Mesenchymal stem cell (in vitro differentiated cells and primary cell): ENCODE measurements at regions not wholly inside any gene's neighbourhood (a gene's known extent, or its start where the extent isn't known, plus 50 kb on each side); places are given as distances from the start of the nearest gene placed in this dataset.
"Not testable (repeated sequence)": the region's sequence is repeated elsewhere in the genome, so short reads cannot be mapped to it uniquely, and the experiment has no call there.

Experiments used
- DNase-seq: peaks from one replicate; pipeline ENCODE4 v3.0.0-alpha.2; 2013
- H2AFZ ChIP-seq: one replicate; pipeline ENCODE4 v1.6.1; 2013; ENCODE audit warnings: low read depth, mild to moderate bottlenecking, control low read depth, inconsistent platforms, low read length, moderate library complexity
- H2AK5ac ChIP-seq: 2 replicates; pipeline ENCODE4 v1.6.1; 2013; ENCODE audit warnings: low read length, moderate library complexity, mild to moderate bottlenecking, inconsistent platforms; ENCODE audit not compliant: severe bottlenecking
- H2BK120ac ChIP-seq: one replicate; pipeline ENCODE4 v1.6.1; 2013; ENCODE audit warnings: low read depth, mild to moderate bottlenecking, inconsistent platforms, low read length, moderate library complexity
- H2BK12ac ChIP-seq, 2 experiments: one replicate each; pipeline ENCODE4 v1.6.1; 2013; ENCODE audit warnings: inconsistent platforms in 2 of 2, low read length in 2 of 2, mild to moderate bottlenecking in 2 of 2, moderate library complexity in 2 of 2, control low read depth in 1 of 2
- H2BK15ac ChIP-seq: one replicate; pipeline ENCODE4 v1.6.1; 2013; ENCODE audit warnings: mild to moderate bottlenecking, low read depth, inconsistent platforms; ENCODE audit not compliant: poor library complexity, severe bottlenecking
- H2BK5ac ChIP-seq: 2 replicates; pipeline ENCODE4 v1.6.1; 2013; ENCODE audit warnings: low read depth, mild to moderate bottlenecking, low read length, control low read depth, inconsistent platforms; ENCODE audit not compliant: poor library complexity, severe bottlenecking
- H3K14ac ChIP-seq, 2 experiments: one replicate each; pipeline ENCODE4 v1.6.1; 2013; ENCODE audit warnings: inconsistent platforms in 2 of 2, low read length in 2 of 2, control low read depth in 1 of 2, mild to moderate bottlenecking in 1 of 2, moderate library complexity in 1 of 2
- H3K18ac ChIP-seq, 2 experiments: one replicate each; pipeline ENCODE4 v1.6.1; 2013; ENCODE audit warnings: inconsistent platforms in 2 of 2, low read length in 2 of 2, control low read depth in 1 of 2, low read depth in 1 of 2, mild to moderate bottlenecking in 1 of 2
- H3K23ac ChIP-seq, 2 experiments: one replicate each; pipeline ENCODE4 v1.6.1; 2013; ENCODE audit warnings: inconsistent platforms in 2 of 2, low read length in 2 of 2, mild to moderate bottlenecking in 2 of 2, moderate library complexity in 2 of 2, control low read depth in 1 of 2
- H3K27ac ChIP-seq: 2 replicates; pipeline ENCODE4 v1.5.1; 2013; ENCODE audit warnings: mild to moderate bottlenecking, moderate library complexity, low read length, control low read depth, inconsistent platforms; ENCODE audit not compliant: poor library complexity, severe bottlenecking
- H3K27me3 ChIP-seq, 2 experiments: 2 replicates each; pipeline versions ENCODE4 v1.6.1 to v1.7.0; 2013; ENCODE audit warnings: low read length in 2 of 2, mild to moderate bottlenecking in 2 of 2, moderate library complexity in 2 of 2, control low read depth in 1 of 2, inconsistent platforms in 1 of 2; ENCODE audit not compliant: control insufficient read depth in 1 of 2, insufficient read depth in 1 of 2
- H3K36me3 ChIP-seq, 2 experiments: 2 replicates each; pipeline versions ENCODE4 v1.6.1 to v1.7.0; 2013; ENCODE audit warnings: low read length in 2 of 2, control low read depth in 1 of 2, inconsistent platforms in 1 of 2, low read depth in 1 of 2, mild to moderate bottlenecking in 1 of 2; ENCODE audit not compliant: insufficient read depth in 2 of 2, control insufficient read depth in 1 of 2
- H3K4ac ChIP-seq, 2 experiments: one replicate each; pipeline ENCODE4 v1.6.1; 2013; ENCODE audit warnings: inconsistent platforms in 2 of 2, low read length in 2 of 2, mild to moderate bottlenecking in 2 of 2, moderate library complexity in 2 of 2, control low read depth in 1 of 2, low read depth in 1 of 2
- H3K4me1 ChIP-seq: 2 replicates; pipeline ENCODE4 v1.6.1; 2013; ENCODE audit warnings: low read depth, low read length, control low read depth; ENCODE audit not compliant: control insufficient read depth, insufficient read depth
- H3K4me2 ChIP-seq: 2 replicates; pipeline ENCODE4 v1.6.1; 2013; ENCODE audit warnings: low read length, mild to moderate bottlenecking, inconsistent platforms; ENCODE audit not compliant: poor library complexity, severe bottlenecking
- H3K4me3 ChIP-seq, 2 experiments: 2 replicates each; pipeline versions ENCODE4 v1.5.1 to v1.7.0; 2013; ENCODE audit warnings: low read length in 2 of 2, mild to moderate bottlenecking in 2 of 2, control low read depth in 1 of 2, low read depth in 1 of 2; ENCODE audit not compliant: insufficient read depth in 1 of 2
- H3K79me1 ChIP-seq: replicated peaks from 2 replicates; pipeline ENCODE4 v1.6.1; 2013; ENCODE audit warnings: mild to moderate bottlenecking, control low read depth, low read length, inconsistent platforms; ENCODE audit not compliant: poor library complexity, severe bottlenecking
- H3K9ac ChIP-seq: 2 replicates; pipeline ENCODE4 v1.7.0; 2013; ENCODE audit warnings: mild to moderate bottlenecking, low read length, moderate library complexity
- H3K9me3 ChIP-seq: 2 replicates; pipeline ENCODE4 v1.7.0; 2013; ENCODE audit warnings: mild to moderate bottlenecking, low read length; ENCODE audit not compliant: control insufficient read depth
- H4K8ac ChIP-seq: one replicate; pipeline ENCODE4 v1.6.1; 2013; ENCODE audit warnings: inconsistent platforms, mild to moderate bottlenecking, low read length, moderate library complexity
- H4K91ac ChIP-seq: one replicate; pipeline ENCODE4 v1.6.1; 2013; ENCODE audit warnings: mild to moderate bottlenecking, low read length, inconsistent platforms
- WGBS: methylation state at CpG from one replicate; pipeline ENCODE4 v1.1.7; 2013; ENCODE audit warnings: mixed read lengths; 5-methylcytosine and 5-hydroxymethylcytosine counted together

DNA sequence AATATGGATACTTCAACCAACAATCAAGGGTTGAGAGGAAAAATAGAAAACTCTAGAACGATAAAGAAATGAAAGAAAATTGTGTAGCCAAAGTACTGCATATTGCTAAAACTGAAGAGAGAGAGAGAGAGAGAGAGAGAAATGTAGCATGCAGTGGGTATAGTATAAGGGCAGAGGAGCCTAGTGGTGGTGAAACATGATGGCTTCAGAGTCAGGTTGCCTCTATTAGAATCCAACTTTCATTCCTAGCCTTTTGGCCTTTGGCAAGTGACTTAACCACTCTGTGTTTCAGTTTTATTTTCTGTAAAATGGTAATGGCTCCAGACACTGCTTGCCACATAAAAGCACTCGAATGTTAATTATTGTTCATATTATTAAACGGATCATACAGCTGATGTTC is 71.2 kb upstream of the NAF1 start:
- whole genome bisulfite sequencing, result 92% methylated on average over 2 of the region's 3 CpGs
- H3K4me3 ChIP-seq, result no peak overlapping the region
- H2AFZ ChIP-seq, result no peak overlapping the region
- H3K27ac ChIP-seq, result no peak overlapping the region
- H3K9ac ChIP-seq, result no peak overlapping the region
- no peaks in the 10 kb centered on the region for H3K27me3 ChIP-seq
- no peak overlapping the region for H3K18ac ChIP-seq
- H3K4me1 ChIP-seq, result no peaks in the 10 kb centered on the region
- H2AK5ac ChIP-seq, result no peak overlapping the region
- H4K91ac ChIP-seq, result no peak overlapping the region
- H2BK12ac ChIP-seq, result no peak overlapping the region
- H2BK120ac ChIP-seq, result no peak overlapping the region
- DNase-seq, result no peak
- H4K8ac ChIP-seq, result no peak overlapping the region
- H2BK15ac ChIP-seq, result no peak overlapping the region
- H3K4ac ChIP-seq, result no peak overlapping the region
- H3K36me3 ChIP-seq, result no peaks in the 10 kb centered on the region
- no peak overlapping the region for H3K4me2 ChIP-seq
- no peak overlapping the region for H3K14ac ChIP-seq
- no peak overlapping the region for H2BK5ac ChIP-seq
- H3K79me1 ChIP-seq, result no peaks in the 10 kb centered on the region
- H3K9me3 ChIP-seq, result peaks cover 11% of the 10 kb centered on the region
- H3K23ac ChIP-seq, result no peak overlapping the region

DNA sequence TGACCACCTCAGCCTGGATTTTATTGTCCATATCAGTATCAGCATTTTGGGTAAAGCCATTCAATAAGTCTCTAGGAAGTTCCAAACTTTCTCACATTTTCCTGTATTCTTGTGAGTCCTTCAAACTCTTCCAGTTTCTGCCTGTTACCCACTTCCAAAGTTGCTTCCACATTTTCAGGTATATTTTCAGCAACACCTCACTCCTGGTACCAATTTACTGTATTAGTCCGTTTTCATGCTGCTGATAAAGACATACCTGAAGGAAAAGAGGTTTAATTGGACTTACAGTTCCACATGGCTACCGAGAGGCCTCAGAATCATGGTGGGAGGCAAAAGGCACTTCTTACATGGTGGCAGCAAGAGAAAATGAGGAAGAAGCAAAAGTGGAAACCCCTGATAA is 69.7 kb upstream of the NAF1 start:
- not testable (repeated sequence) for H3K4me3 ChIP-seq, DNase-seq, H2BK15ac ChIP-seq, H2AFZ ChIP-seq, H4K91ac ChIP-seq, H2AK5ac ChIP-seq, H3K4me2 ChIP-seq, H3K36me3 ChIP-seq, H3K18ac ChIP-seq, H3K79me1 ChIP-seq, H2BK5ac ChIP-seq, H3K9ac ChIP-seq, H2BK12ac ChIP-seq, H3K27me3 ChIP-seq, H3K4ac ChIP-seq, H4K8ac ChIP-seq, H3K27ac ChIP-seq, H3K14ac ChIP-seq, H3K23ac ChIP-seq, H3K4me1 ChIP-seq, H2BK120ac ChIP-seq
- 50% methylated on average over 1 of the region's 2 CpGs for WGBS
- peaks cover 11% of the 10 kb centered on the region for H3K9me3 ChIP-seq

DNA sequence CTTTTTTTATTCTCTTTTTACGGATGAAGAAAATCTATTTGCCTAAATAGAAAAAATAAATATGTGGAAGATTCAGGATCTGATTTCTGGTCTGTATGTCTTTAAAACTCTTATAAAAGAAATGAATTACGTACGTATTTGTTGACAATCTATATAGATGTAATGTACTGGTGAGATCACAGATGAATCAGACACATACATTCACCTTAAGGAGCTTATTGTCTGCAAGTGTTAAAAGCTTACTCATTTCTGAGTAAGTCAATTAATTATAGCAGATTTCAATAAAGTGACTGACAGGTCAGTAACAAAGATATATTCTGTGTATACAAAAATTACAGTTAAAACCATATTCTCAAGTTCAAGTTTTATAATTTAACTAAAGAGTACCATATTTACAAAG is 66.6 kb upstream of the NAF1 start:
- Histone ChIP-seq H3K27me3 (no peaks in the 10 kb centered on the region), H4K8ac (no peak overlapping the region), H2BK15ac (no peak overlapping the region), H3K4me3 (no peak overlapping the region), H3K18ac (no peak overlapping the region), H3K4me2 (no peak overlapping the region), H3K4me1 (no peaks in the 10 kb centered on the region), H2AFZ (no peak overlapping the region), H3K14ac (no peak overlapping the region), H2BK120ac (no peak overlapping the region), H4K91ac (no peak overlapping the region), H3K36me3 (no peaks in the 10 kb centered on the region), H3K23ac (no peak overlapping the region), H3K27ac (no peak overlapping the region), H2BK5ac (no peak overlapping the region), H3K9ac (no peak overlapping the region), H2AK5ac (no peak overlapping the region), H3K9me3 (peaks cover 11% of the 10 kb centered on the region), H2BK12ac (no peak overlapping the region), H3K79me1 (no peaks in the 10 kb centered on the region), H3K4ac (no peak overlapping the region)
- no peak for DNase-seq
- no CpG with 5 or more reads among the region's 3 CpGs for WGBS

DNA sequence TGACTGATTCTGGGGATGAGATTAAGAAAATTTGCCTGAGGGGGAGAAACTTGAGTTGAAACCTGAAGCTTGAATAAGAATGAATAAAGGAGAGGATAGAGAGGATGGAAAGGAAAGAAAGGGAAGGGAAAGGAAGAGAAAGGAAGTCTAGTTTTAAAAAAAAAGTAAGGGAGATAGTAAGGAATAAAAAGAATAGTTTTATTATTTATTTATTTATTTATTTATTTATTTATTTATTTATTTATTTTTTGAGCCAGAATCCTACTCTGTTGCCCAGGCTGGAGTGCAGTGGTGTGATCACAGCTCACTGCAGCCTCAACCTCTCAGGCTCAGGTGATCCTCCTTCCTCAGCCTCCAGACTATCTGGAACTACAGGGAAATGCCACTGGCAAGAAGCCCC is 62.0 kb upstream of the NAF1 start:
- no peak overlapping the region for H3K14ac ChIP-seq
- H3K4me1 ChIP-seq, result no peaks in the 10 kb centered on the region
- no peak overlapping the region for H4K8ac ChIP-seq
- no peaks in the 10 kb centered on the region for H3K36me3 ChIP-seq
- no peak overlapping the region for H3K4me2 ChIP-seq
- DNase-seq, result no peak
- no peak overlapping the region for H3K9ac ChIP-seq
- no peaks in the 10 kb centered on the region for H3K79me1 ChIP-seq
- no peak overlapping the region for H2BK5ac ChIP-seq
- no peak overlapping the region for H2AFZ ChIP-seq
- H3K18ac ChIP-seq, result no peak overlapping the region
- H3K23ac ChIP-seq, result no peak overlapping the region
- no peak overlapping the region for H3K4me3 ChIP-seq
- no peak overlapping the region for H3K27ac ChIP-seq
- H2BK15ac ChIP-seq, result no peak overlapping the region
- H2BK120ac ChIP-seq, result no peak overlapping the region
- no peak overlapping the region for H2BK12ac ChIP-seq
- no peak overlapping the region for H4K91ac ChIP-seq
- H2AK5ac ChIP-seq, result no peak overlapping the region
- no peaks in the 10 kb centered on the region for H3K9me3 ChIP-seq
- H3K27me3 ChIP-seq, result no peaks in the 10 kb centered on the region
- H3K4ac ChIP-seq, result no peak overlapping the region
